SH-SY5Y (cell line): ENCODE measurements at regions not wholly inside any gene's neighbourhood (a gene's known extent, or its start where the extent isn't known, plus 50 kb on each side); places are given as distances from the start of the nearest gene placed in this dataset.

Experiments used
- GATA2 ChIP-seq: IDR thresholded peaks from 2 replicates; pipeline ENCODE4 v1.6.1; 2011; ENCODE audit warnings: mild to moderate bottlenecking, low read depth, low read length
- GATA3 ChIP-seq: IDR thresholded peaks from 2 replicates; pipeline ENCODE4 v1.6.1; 2011; ENCODE audit warnings: low read depth, mild to moderate bottlenecking, low read length, moderate library complexity

- TF ChIP-seq GATA2 (no peak), GATA3 (no peak)
These were observed 175.5 kb upstream of the SLCO3A1 start for GRCh38 chr15:91678003-91678402.
